Mesenchymal stem cell (in vitro differentiated cells and primary cell): ENCODE measurements at regions not wholly inside any gene's neighbourhood (a gene's known extent, or its start where the extent isn't known, plus 50 kb on each side); places are given as distances from the start of the nearest gene placed in this dataset.

Experiments used
- DNase-seq: peaks from one replicate; pipeline ENCODE4 v3.0.0-alpha.2; 2013
- H2AFZ ChIP-seq: one replicate; pipeline ENCODE4 v1.6.1; 2013; ENCODE audit warnings: low read depth, mild to moderate bottlenecking, control low read depth, inconsistent platforms, low read length, moderate library complexity
- H2AK5ac ChIP-seq: 2 replicates; pipeline ENCODE4 v1.6.1; 2013; ENCODE audit warnings: low read length, moderate library complexity, mild to moderate bottlenecking, inconsistent platforms; ENCODE audit not compliant: severe bottlenecking
- H2BK120ac ChIP-seq: one replicate; pipeline ENCODE4 v1.6.1; 2013; ENCODE audit warnings: low read depth, mild to moderate bottlenecking, inconsistent platforms, low read length, moderate library complexity
- H2BK12ac ChIP-seq, 2 experiments: one replicate each; pipeline ENCODE4 v1.6.1; 2013; ENCODE audit warnings: inconsistent platforms in 2 of 2, low read length in 2 of 2, mild to moderate bottlenecking in 2 of 2, moderate library complexity in 2 of 2, control low read depth in 1 of 2
- H2BK15ac ChIP-seq: one replicate; pipeline ENCODE4 v1.6.1; 2013; ENCODE audit warnings: mild to moderate bottlenecking, low read depth, inconsistent platforms; ENCODE audit not compliant: poor library complexity, severe bottlenecking
- H2BK5ac ChIP-seq: 2 replicates; pipeline ENCODE4 v1.6.1; 2013; ENCODE audit warnings: low read depth, mild to moderate bottlenecking, low read length, control low read depth, inconsistent platforms; ENCODE audit not compliant: poor library complexity, severe bottlenecking
- H3K14ac ChIP-seq, 2 experiments: one replicate each; pipeline ENCODE4 v1.6.1; 2013; ENCODE audit warnings: inconsistent platforms in 2 of 2, low read length in 2 of 2, control low read depth in 1 of 2, mild to moderate bottlenecking in 1 of 2, moderate library complexity in 1 of 2
- H3K18ac ChIP-seq, 2 experiments: one replicate each; pipeline ENCODE4 v1.6.1; 2013; ENCODE audit warnings: inconsistent platforms in 2 of 2, low read length in 2 of 2, control low read depth in 1 of 2, low read depth in 1 of 2, mild to moderate bottlenecking in 1 of 2
- H3K23ac ChIP-seq, 2 experiments: one replicate each; pipeline ENCODE4 v1.6.1; 2013; ENCODE audit warnings: inconsistent platforms in 2 of 2, low read length in 2 of 2, mild to moderate bottlenecking in 2 of 2, moderate library complexity in 2 of 2, control low read depth in 1 of 2
- H3K27ac ChIP-seq: 2 replicates; pipeline ENCODE4 v1.5.1; 2013; ENCODE audit warnings: mild to moderate bottlenecking, moderate library complexity, low read length, control low read depth, inconsistent platforms; ENCODE audit not compliant: poor library complexity, severe bottlenecking
- H3K27me3 ChIP-seq, 2 experiments: 2 replicates each; pipeline versions ENCODE4 v1.6.1 to v1.7.0; 2013; ENCODE audit warnings: low read length in 2 of 2, mild to moderate bottlenecking in 2 of 2, moderate library complexity in 2 of 2, control low read depth in 1 of 2, inconsistent platforms in 1 of 2; ENCODE audit not compliant: control insufficient read depth in 1 of 2, insufficient read depth in 1 of 2
- H3K36me3 ChIP-seq, 2 experiments: 2 replicates each; pipeline versions ENCODE4 v1.6.1 to v1.7.0; 2013; ENCODE audit warnings: low read length in 2 of 2, control low read depth in 1 of 2, inconsistent platforms in 1 of 2, low read depth in 1 of 2, mild to moderate bottlenecking in 1 of 2; ENCODE audit not compliant: insufficient read depth in 2 of 2, control insufficient read depth in 1 of 2
- H3K4ac ChIP-seq, 2 experiments: one replicate each; pipeline ENCODE4 v1.6.1; 2013; ENCODE audit warnings: inconsistent platforms in 2 of 2, low read length in 2 of 2, mild to moderate bottlenecking in 2 of 2, moderate library complexity in 2 of 2, control low read depth in 1 of 2, low read depth in 1 of 2
- H3K4me1 ChIP-seq: 2 replicates; pipeline ENCODE4 v1.6.1; 2013; ENCODE audit warnings: low read depth, low read length, control low read depth; ENCODE audit not compliant: control insufficient read depth, insufficient read depth
- H3K4me2 ChIP-seq: 2 replicates; pipeline ENCODE4 v1.6.1; 2013; ENCODE audit warnings: low read length, mild to moderate bottlenecking, inconsistent platforms; ENCODE audit not compliant: poor library complexity, severe bottlenecking
- H3K4me3 ChIP-seq, 2 experiments: 2 replicates each; pipeline versions ENCODE4 v1.5.1 to v1.7.0; 2013; ENCODE audit warnings: low read length in 2 of 2, mild to moderate bottlenecking in 2 of 2, control low read depth in 1 of 2, low read depth in 1 of 2; ENCODE audit not compliant: insufficient read depth in 1 of 2
- H3K79me1 ChIP-seq: replicated peaks from 2 replicates; pipeline ENCODE4 v1.6.1; 2013; ENCODE audit warnings: mild to moderate bottlenecking, control low read depth, low read length, inconsistent platforms; ENCODE audit not compliant: poor library complexity, severe bottlenecking
- H3K9ac ChIP-seq: 2 replicates; pipeline ENCODE4 v1.7.0; 2013; ENCODE audit warnings: mild to moderate bottlenecking, low read length, moderate library complexity
- H3K9me3 ChIP-seq: 2 replicates; pipeline ENCODE4 v1.7.0; 2013; ENCODE audit warnings: mild to moderate bottlenecking, low read length; ENCODE audit not compliant: control insufficient read depth
- H4K8ac ChIP-seq: one replicate; pipeline ENCODE4 v1.6.1; 2013; ENCODE audit warnings: inconsistent platforms, mild to moderate bottlenecking, low read length, moderate library complexity
- H4K91ac ChIP-seq: one replicate; pipeline ENCODE4 v1.6.1; 2013; ENCODE audit warnings: mild to moderate bottlenecking, low read length, inconsistent platforms
- WGBS: methylation state at CpG from one replicate; pipeline ENCODE4 v1.1.7; 2013; ENCODE audit warnings: mixed read lengths; 5-methylcytosine and 5-hydroxymethylcytosine counted together

DNA sequence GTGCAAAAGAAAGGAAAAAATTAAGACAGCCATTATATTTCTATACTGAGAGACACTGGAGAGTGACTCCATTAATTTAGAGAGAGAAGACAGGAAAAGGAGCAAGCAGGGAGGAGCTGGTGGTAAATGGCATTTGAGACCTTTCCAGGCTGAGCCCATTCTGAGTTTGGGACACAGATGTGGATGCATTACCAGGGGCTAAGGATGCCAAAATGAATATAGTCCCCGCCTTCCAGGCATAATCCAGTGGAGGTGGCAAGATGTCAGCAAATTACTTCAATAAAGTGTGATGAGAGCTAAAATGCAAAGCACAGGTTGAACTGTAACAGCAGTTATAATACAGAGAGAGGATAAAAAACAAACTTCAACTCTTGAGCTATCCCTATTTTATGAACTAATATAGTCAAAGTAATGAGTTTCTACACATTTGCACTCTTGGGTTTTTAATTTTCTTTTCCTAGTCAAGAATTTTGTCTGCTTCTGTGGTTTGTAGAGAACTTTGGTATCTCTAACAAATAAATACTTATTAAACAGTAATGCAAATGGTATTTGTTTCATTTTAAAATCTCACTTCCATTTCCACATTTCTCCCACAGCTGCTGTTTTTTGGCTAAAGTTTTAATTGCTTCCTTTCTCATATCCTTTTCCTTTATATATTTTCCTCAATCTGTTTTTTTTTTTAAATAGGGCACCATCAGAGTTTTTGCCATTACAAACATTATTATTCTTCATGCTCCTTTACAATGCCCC is 228.2 kb upstream of the KCNK2 start:
- Histone ChIP-seq H2BK12ac (no peak overlapping the region), H3K18ac (no peak overlapping the region), H3K36me3 (no peaks in the 10 kb centered on the region), H3K4me1 (no peaks in the 10 kb centered on the region), H3K4me3 (no peak overlapping the region), H3K4me2 (no peak overlapping the region), H3K27me3 (no peaks in the 10 kb centered on the region), H3K27ac (no peak overlapping the region), H3K9me3 (peaks cover 11% of the 10 kb centered on the region), H2BK120ac (no peak overlapping the region), H2AFZ (no peak overlapping the region), H3K14ac (no peak overlapping the region), H2BK5ac (no peak overlapping the region), H3K79me1 (no peaks in the 10 kb centered on the region), H3K23ac (no peak overlapping the region), H2BK15ac (no peak overlapping the region), H3K4ac (no peak overlapping the region), H4K91ac (no peak overlapping the region), H3K9ac (no peak overlapping the region), H2AK5ac (no peak overlapping the region), H4K8ac (no peak overlapping the region)
- 100% methylated on average over 1 of the region's 1 CpG for WGBS
- no peak for DNase-seq

DNA sequence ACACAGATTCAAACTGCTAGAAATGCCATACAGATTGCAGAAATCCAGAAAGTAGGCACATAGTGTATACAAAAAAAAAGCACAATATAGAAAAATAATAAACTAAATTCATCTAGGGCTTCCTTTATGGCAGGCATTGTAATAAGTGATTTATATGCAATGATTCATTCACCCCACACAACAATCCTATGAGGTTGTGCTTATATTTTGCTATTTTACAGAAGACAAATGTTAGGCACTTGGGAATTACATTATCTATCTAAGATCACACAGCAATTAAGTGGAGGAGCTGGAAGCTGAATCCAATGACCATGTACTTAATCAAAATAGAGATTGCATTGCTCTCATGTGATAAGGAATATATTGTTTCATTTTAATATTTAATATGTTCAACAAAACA is 225.7 kb upstream of the KCNK2 start:
- H3K14ac ChIP-seq, result no peak overlapping the region
- H3K79me1 ChIP-seq, result no peaks in the 10 kb centered on the region
- H4K8ac ChIP-seq, result no peak overlapping the region
- no peak overlapping the region for H3K23ac ChIP-seq
- H3K27me3 ChIP-seq, result no peaks in the 10 kb centered on the region
- H4K91ac ChIP-seq, result no peak overlapping the region
- no peak overlapping the region for H3K4me2 ChIP-seq
- no peaks in the 10 kb centered on the region for H3K4me1 ChIP-seq
- H3K9me3 ChIP-seq, result no peaks in the 10 kb centered on the region
- H3K4ac ChIP-seq, result no peak overlapping the region
- H3K18ac ChIP-seq, result no peak overlapping the region
- no peak overlapping the region for H3K9ac ChIP-seq
- H3K4me3 ChIP-seq, result no peak overlapping the region
- H2BK120ac ChIP-seq, result no peak overlapping the region
- H2BK5ac ChIP-seq, result no peak overlapping the region
- H2BK15ac ChIP-seq, result no peak overlapping the region
- DNase-seq, result no peak
- no peak overlapping the region for H2AFZ ChIP-seq
- H3K36me3 ChIP-seq, result no peaks in the 10 kb centered on the region
- no peak overlapping the region for H2AK5ac ChIP-seq
- no peak overlapping the region for H3K27ac ChIP-seq
- no peak overlapping the region for H2BK12ac ChIP-seq

DNA sequence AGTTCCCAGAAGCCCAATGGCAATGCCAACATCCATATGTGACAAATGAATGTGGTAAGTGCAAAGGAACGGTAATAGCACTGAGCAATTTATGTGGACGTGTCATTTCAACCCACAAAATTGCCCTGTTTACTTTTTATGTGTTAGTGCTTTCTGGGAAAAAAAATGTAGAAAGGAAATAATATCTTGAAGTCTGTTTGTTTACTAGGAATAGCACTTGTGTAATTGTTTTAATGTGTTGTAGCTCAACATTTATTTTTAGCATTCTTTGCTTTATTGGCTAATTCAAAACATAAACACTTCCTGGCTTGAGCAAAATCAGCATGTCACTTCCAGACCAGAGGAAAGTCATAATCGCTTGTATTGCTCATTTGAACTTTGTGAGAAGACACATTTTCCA is 224.8 kb upstream of the KCNK2 start:
- Histone ChIP-seq H3K9ac (peak overlapping the region; percentile 23), H3K18ac (no peak overlapping the region), H2BK12ac (no peak overlapping the region), H2AFZ (no peak overlapping the region), H3K27ac (no peak overlapping the region), H3K9me3 (no peaks in the 10 kb centered on the region), H2BK120ac (no peak overlapping the region), H3K4me3 (no peak overlapping the region), H3K14ac (no peak overlapping the region), H3K27me3 (no peaks in the 10 kb centered on the region), H3K4me2 (no peak overlapping the region), H3K4me1 (no peaks in the 10 kb centered on the region), H3K4ac (no peak overlapping the region), H2BK5ac (no peak overlapping the region), H4K91ac (no peak overlapping the region), H3K23ac (no peak overlapping the region), H2AK5ac (no peak overlapping the region), H3K79me1 (no peaks in the 10 kb centered on the region), H2BK15ac (no peak overlapping the region), H3K36me3 (no peaks in the 10 kb centered on the region), H4K8ac (no peak overlapping the region)
- DNase-seq, result peak; percentile 79
- 21% methylated on average over 3 of the region's 3 CpGs for WGBS

DNA sequence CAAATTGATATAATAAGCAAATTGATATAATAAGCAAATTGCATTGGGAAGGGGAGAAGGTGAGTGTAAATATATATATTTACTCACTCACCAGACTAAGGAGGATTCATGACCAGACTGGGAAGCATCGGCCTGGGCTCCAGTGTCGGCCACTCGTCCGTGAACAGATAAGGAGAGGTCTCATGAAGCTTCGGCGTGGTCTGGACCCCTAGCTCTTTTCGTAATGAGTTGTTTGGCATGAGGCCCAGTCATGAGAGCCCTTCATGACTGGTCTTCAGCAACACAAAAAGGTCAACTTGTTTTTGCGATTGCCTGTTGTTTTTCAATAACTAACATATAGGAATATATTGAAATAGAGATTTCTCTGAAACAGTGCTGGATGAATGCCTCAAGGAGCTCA is 222.9 kb upstream of the KCNK2 start:
- Histone ChIP-seq H3K27ac (no peak overlapping the region), H3K9ac (no peak overlapping the region), H3K79me1 (no peaks in the 10 kb centered on the region), H2AK5ac (no peak overlapping the region), H2BK120ac (no peak overlapping the region), H3K4me2 (no peak overlapping the region), H3K18ac (no peak overlapping the region), H2BK15ac (no peak overlapping the region), H3K14ac (no peak overlapping the region), H2BK12ac (no peak overlapping the region), H3K36me3 (no peaks in the 10 kb centered on the region), H3K9me3 (peaks cover 6% of the 10 kb centered on the region), H3K27me3 (no peaks in the 10 kb centered on the region), H3K4ac (no peak overlapping the region), H3K4me1 (no peaks in the 10 kb centered on the region), H2AFZ (no peak overlapping the region), H2BK5ac (no peak overlapping the region), H4K8ac (no peak overlapping the region), H4K91ac (no peak overlapping the region), H3K4me3 (no peak overlapping the region), H3K23ac (no peak overlapping the region)
- no peak for DNase-seq
- WGBS, result 92% methylated on average over 5 of the region's 8 CpGs
